NCI-H2029 (cell line): ENCODE measurements at regions not wholly inside any gene's neighbourhood (a gene's known extent, or its start where the extent isn't known, plus 50 kb on each side); places are given as distances from the start of the nearest gene placed in this dataset.
"Not testable (repeated sequence)": the region's sequence is repeated elsewhere in the genome, so short reads cannot be mapped to it uniquely, and the experiment has no call there.

Experiments used
- DNase-seq: peaks from one replicate; lab custom pipeline; 2025; lab: John Stamatoyannopoulos, UW

DNA sequence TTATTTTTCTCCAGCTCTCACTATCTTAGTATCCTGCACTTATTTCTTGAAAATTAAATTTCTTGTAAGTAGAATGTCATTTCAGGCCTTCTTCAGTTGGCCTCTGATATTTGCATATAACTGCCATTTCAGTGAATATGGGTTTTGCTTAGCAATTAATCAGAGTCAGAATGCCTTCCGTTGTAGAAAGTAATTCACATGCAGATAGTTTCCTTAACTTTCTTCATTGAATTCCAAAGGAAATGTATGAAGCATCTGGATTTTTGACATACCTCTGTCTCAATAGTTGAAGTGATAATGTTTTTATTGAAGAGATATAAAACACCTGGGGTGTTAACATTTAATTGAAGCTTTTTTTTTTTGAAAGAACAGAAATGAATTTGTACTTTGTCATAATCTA lies 914.1 kb upstream of the NXPH2 start:
- no peak for DNase-seq

DNA sequence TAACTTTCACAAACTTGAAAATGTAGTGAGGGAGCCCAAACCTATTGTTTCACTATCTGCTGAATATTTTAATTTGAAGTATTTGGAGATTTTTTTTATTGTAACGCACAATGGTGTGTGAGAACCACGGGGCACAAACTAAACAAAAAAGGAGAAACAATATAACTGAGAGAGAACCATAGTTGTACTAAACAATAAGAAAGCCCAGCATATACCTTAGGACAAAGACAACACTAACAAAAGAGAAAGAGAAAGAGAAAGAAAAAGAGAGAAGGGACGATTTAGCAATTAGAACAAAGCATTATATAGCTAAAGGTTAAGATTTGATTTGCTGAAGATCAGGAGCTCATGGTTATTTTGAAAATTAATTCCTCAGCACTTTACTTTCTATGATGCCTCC lies 906.0 kb upstream of the NXPH2 start:
- no peak for DNase-seq

- DNase-seq: no peak
Observed at GRCh38 chr2:139685090-139685983, 905.1 kb upstream of the NXPH2 start.

GRCh38 chr2:139684286-139684860 lies 904.2 kb upstream of the NXPH2 start:
- DNase-seq: no peak

GRCh38 chr2:139674577-139674976 lies 894.4 kb upstream of the NXPH2 start:
- DNase-seq: no peak

GRCh38 chr2:139673447-139673846 lies 893.3 kb upstream of the NXPH2 start:
- not testable (repeated sequence) for DNase-seq

- DNase-seq: no peak
Observed at GRCh38 chr2:139669675-139670074, 889.5 kb upstream of the NXPH2 start.

DNA sequence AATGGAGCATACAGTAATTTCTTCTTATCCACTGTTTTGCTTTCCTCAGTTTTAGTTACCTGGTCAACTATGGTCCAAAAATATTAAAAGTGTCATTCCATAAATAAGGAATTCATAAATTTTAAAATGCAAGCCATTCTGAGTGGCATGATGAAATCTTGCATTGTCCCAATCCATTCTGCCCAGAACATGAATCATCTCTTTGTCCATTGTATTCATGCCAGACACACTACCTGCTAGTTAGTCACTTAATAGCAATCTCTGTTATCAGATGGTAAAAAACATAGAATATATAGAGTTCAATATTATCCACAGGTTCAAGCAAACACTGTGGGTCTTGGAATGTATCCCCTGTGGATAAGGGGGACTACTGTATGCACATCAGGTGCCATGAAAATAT lies 872.2 kb upstream of the NXPH2 start:
- DNase-seq: no peak

GRCh38 chr2:139645617-139646016 lies 865.4 kb upstream of the NXPH2 start:
- DNase-seq: no peak

DNA sequence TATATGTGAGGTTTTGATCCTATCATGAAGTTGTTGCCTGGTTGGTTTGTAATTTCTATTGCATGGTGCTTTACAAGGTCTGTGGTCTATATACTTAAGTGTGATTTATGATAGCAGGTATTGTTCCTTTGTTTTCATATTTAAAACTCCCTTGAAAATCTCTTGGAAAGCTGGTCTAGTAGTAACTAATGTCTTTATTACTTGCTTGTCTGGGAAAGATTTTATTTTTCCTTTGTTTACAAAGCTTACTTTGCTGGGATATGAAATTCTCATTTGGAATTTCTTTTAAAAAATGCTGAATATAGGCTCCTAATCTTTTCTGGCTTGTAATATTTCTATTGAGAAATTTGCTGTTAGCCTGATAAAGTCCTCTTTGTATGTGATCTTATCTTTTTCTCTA lies 862.9 kb upstream of the NXPH2 start:
- no peak for DNase-seq

GRCh38 chr2:139631966-139632365 lies 851.8 kb upstream of the NXPH2 start:
- DNase-seq: no peak

DNA sequence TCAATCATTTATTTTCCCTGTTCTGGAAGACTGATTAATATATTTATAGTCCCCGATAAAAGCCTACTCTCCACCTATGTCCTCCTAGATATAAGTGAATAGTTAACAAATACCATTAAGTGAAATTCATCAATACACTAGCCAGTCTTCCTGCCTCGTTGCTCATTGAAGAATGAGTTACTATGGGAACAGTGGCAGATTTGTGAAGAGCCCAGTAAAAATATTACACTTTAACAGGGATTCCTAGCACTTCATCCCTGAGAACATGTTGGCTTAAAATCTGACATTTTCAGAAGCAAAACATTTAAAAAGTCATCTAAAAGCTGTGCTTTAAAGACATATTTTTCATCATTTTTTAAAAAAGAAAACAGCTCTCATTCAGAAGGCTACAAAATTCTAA lies 848.7 kb upstream of the NXPH2 start:
- DNase-seq: no peak

- DNase-seq: no peak
Observed at GRCh38 chr2:139626128-139626527, 845.9 kb upstream of the NXPH2 start.

- no peak for DNase-seq
Observed at GRCh38 chr2:139622691-139623090, 842.5 kb upstream of the NXPH2 start.

- no peak for DNase-seq
Observed at GRCh38 chr2:139617747-139618146, 837.6 kb upstream of the NXPH2 start.

GRCh38 chr2:139613264-139613663 lies 833.1 kb upstream of the NXPH2 start:
- DNase-seq: peak; percentile 84

DNA sequence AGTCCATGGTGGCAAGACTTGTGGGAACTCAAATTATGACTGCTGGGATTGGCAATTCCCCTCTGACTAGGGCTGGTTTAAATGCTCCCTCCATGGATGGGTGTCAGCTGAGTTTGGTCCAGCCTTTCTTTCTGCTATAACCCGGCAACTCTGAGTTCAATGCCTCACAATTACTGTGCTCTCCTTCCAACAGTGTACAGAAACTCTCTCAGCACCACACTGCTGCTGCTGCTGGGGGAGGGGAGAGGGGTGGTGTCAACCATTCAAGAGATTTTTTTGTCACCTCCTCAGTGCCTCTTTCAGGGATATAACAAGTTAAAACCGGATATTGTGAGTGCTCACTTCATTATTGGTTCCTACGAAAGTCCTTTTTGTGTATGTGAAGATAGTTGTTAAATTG lies 830.3 kb upstream of the NXPH2 start:
- DNase-seq: no peak

GRCh38 chr2:139609109-139609508 lies 828.9 kb upstream of the NXPH2 start:
- DNase-seq: no peak

DNA sequence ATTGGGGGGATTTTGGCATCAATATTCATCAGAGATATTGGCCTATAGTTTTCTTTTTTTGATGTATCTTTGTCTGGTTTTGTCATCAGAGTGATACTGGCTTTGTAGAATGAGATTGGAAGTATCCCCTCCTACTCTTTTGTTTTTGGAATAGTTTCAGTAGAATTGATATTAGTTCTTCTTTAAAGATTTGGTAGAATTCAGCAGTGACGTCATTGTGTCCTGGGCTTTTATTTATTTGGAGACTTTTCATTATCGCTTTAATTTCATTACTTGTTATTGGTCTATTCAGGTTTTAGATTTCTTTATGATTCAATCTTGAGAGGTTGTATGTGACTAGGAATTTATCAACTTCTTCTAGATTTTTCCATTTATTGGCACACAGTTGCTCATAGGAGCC lies 825.5 kb upstream of the NXPH2 start:
- DNase-seq: no peak

GRCh38 chr2:139600166-139600565 lies 820.0 kb upstream of the NXPH2 start:
- no peak for DNase-seq

GRCh38 chr2:139585101-139585500 lies 804.9 kb upstream of the NXPH2 start:
- DNase-seq: no peak

DNA sequence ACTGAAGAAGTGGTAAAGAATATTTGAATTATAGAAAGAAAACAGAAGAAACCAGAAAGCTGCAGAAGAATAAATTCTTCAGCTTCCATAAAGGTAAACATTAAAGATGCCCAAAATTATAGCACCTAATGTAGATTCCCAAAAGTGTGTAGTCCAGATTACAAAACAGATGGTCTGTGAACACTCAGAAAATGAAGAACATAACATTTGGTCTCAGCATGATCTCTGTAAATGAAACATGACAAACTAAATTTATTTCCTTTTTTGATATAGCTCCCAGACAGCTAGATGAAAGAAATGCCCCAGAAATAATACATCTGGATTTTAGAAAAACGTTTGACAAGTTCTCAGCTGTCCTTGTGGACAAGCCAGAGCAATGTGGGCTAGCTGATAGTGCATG lies 794.2 kb upstream of the NXPH2 start:
- no peak for DNase-seq

DNA sequence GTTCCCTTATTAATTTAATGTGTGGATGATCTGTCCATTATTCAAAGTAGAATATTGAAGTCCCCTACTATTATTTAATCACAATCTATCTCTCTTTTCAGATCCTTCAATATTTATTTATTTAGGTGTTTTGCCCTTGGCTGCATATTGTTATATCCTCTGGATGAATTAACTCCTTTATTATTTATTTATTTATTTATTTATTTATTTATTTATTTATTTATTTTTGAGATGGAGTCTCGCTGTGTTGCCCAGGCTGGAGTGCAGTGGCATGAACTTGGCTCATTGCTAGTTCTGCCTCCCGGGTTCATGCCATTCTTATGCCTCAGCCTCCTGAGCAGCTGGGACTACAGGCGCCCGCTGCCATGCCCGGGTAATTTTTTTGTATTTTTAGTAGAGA lies 776.6 kb upstream of the NXPH2 start:
- no peak for DNase-seq

DNA sequence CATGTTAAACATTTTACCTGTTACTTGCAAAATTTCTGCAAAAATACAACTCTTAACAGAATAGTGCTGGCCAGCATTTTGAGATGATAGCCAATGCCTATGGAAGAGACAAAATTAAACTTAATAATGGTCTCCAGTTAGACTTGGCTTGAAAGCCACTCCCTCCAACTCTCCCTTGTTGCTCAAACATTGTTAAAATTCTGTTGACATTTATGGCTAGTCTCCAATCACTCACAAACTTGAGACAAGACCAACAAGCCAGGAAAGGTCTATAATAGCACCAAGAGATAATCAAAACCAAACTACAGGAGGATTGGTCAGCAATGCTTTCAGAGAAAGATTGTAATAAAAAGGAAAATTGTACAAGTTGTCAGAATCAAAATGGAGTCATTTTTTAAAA lies 770.7 kb upstream of the NXPH2 start:
- no peak for DNase-seq
